Parathyroid adenoma (tissue), 2 donors: ENCODE measurements at regions not wholly inside any gene's neighbourhood (a gene's known extent, or its start where the extent isn't known, plus 50 kb on each side); places are given as distances from the start of the nearest gene placed in this dataset.
"Not testable (repeated sequence)": the region's sequence is repeated elsewhere in the genome, so short reads cannot be mapped to it uniquely, and the experiment has no call there.

ENCODE experiments used
- H2AFZ ChIP-seq: fragments of 300-600 bp; sonication (generic); one replicate; pipeline ENCODE4 v1.7.0; 2017; ENCODE audit warnings: antibody characterized with exemption, mild to moderate bottlenecking
- H3K27ac ChIP-seq: fragments of 300-600 bp; sonication (generic); one replicate; pipeline ENCODE4 v1.7.0; 2017
- H3K27me3 ChIP-seq: fragments of 300-600 bp; sonication (generic); one replicate; pipeline ENCODE4 v1.7.0; 2017; ENCODE audit warnings: low read length; ENCODE audit not compliant: control insufficient read depth, insufficient read depth
- H3K36me3 ChIP-seq: fragments of 300-600 bp; sonication (generic); one replicate; pipeline ENCODE4 v1.7.0; 2017; ENCODE audit warnings: low read length; ENCODE audit not compliant: control insufficient read depth, insufficient read depth
- H3K4me1 ChIP-seq: fragments of 300-600 bp; sonication (generic); one replicate; pipeline ENCODE4 v1.7.0; 2017; ENCODE audit warnings: control low read depth
- H3K4me2 ChIP-seq: fragments of 300-600 bp; sonication (generic); one replicate; pipeline ENCODE4 v1.7.0; 2017; ENCODE audit warnings: low read length
- H3K4me3 ChIP-seq: fragments of 300-600 bp; sonication (generic); one replicate; pipeline ENCODE4 v1.7.0; 2017; ENCODE audit warnings: low read depth, low read length
- H3K79me2 ChIP-seq: fragments of 300-600 bp; sonication (generic); one replicate; pipeline ENCODE4 v1.7.0; 2017; ENCODE audit warnings: control low read depth
- H3K9ac ChIP-seq: fragments of 300-600 bp; sonication (generic); one replicate; pipeline ENCODE4 v1.7.0; 2017; ENCODE audit warnings: mild to moderate bottlenecking
- H3K9me3 ChIP-seq: fragments of 300-600 bp; sonication (generic); one replicate; pipeline ENCODE4 v1.7.0; 2017; ENCODE audit warnings: low read length; ENCODE audit not compliant: control insufficient read depth
- TF ChIP-seq, protein P1 (sequence below): fragments of 300-600 bp; sonication (generic); IDR thresholded peaks from one replicate; pipeline ENCODE4 v1.7.0; 2017; ENCODE audit warnings: antibody characterized with exemption, mild to moderate bottlenecking
- donor health status: primary hyperparathyroidism.

DNA sequence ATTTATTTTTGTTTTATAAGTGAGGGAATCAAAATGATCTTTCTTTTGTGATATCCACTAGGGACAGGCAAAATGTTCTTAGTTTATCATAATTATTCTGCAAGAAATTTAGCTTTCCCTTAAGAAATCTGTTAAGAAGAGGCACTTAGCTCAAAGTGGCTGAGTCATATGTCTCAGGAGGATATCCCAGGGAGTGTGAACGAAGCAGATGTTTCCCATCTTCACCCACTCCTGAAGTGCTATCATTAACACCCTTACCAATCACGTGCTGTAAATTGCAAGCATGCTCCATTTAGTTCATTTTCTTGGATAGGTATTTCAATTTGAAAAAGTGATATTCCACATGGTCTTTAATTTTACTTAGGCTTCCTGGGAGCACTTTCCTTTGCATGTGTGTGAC is 774.3 kb upstream of the TMEFF2 start:
- Histone ChIP-seq H3K79me2 (no peaks in the 10 kb centered on the region), H3K9ac (no peak overlapping the region), H3K4me2 (no peak overlapping the region), H3K36me3 (no peaks in the 10 kb centered on the region), H3K9me3 (no peaks in the 10 kb centered on the region), H3K27me3 (no peaks in the 10 kb centered on the region), H3K4me1 (no peaks in the 10 kb centered on the region), H3K4me3 (no peak overlapping the region), H3K27ac (no peak overlapping the region), H2AFZ (no peak overlapping the region)
- TF ChIP-seq, protein P1, sequence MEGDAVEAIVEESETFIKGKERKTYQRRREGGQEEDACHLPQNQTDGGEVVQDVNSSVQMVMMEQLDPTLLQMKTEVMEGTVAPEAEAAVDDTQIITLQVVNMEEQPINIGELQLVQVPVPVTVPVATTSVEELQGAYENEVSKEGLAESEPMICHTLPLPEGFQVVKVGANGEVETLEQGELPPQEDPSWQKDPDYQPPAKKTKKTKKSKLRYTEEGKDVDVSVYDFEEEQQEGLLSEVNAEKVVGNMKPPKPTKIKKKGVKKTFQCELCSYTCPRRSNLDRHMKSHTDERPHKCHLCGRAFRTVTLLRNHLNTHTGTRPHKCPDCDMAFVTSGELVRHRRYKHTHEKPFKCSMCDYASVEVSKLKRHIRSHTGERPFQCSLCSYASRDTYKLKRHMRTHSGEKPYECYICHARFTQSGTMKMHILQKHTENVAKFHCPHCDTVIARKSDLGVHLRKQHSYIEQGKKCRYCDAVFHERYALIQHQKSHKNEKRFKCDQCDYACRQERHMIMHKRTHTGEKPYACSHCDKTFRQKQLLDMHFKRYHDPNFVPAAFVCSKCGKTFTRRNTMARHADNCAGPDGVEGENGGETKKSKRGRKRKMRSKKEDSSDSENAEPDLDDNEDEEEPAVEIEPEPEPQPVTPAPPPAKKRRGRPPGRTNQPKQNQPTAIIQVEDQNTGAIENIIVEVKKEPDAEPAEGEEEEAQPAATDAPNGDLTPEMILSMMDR: no peak

DNA sequence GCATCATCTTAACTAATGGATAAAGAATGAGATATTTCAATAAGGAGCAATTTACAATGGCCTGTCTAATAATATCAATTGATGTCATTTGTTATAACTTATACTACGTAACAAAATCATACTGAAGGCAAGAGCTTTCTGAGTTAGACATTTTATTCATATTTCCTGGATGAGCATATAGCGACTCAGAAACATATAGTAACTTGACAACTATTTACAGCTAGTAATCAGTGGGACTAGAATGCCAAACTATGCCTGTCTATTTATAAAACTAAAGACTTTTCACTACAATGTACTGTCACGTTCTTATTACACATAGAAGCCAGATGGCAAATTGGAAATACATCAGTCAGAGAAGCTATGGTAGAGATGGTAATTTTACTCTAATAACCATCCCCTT is 766.2 kb upstream of the TMEFF2 start:
- Histone ChIP-seq H3K27ac (no peak overlapping the region), H3K36me3 (no peaks in the 10 kb centered on the region), H3K9me3 (no peaks in the 10 kb centered on the region), H3K4me3 (no peak overlapping the region), H2AFZ (no peak overlapping the region), H3K27me3 (no peaks in the 10 kb centered on the region), H3K79me2 (no peaks in the 10 kb centered on the region), H3K4me1 (no peaks in the 10 kb centered on the region), H3K9ac (no peak overlapping the region), H3K4me2 (no peak overlapping the region)
- TF ChIP-seq, protein P1: no peak

GRCh38 chr2:192958615-192959014 is 763.9 kb upstream of the TMEFF2 start:
- H3K4me3 ChIP-seq, H2AFZ ChIP-seq, H3K4me2 ChIP-seq, H3K9ac ChIP-seq, H3K4me1 ChIP-seq, H3K27me3 ChIP-seq, H3K9me3 ChIP-seq, H3K36me3 ChIP-seq, H3K79me2 ChIP-seq, H3K27ac ChIP-seq: not testable (repeated sequence)

GRCh38 chr2:192957425-192957824 is 762.7 kb upstream of the TMEFF2 start:
- Histone ChIP-seq H3K27ac (no peak overlapping the region), H3K36me3 (no peaks in the 10 kb centered on the region), H3K9ac (no peak overlapping the region), H3K4me3 (no peak overlapping the region), H3K4me1 (no peaks in the 10 kb centered on the region), H3K4me2 (no peak overlapping the region), H3K79me2 (no peaks in the 10 kb centered on the region), H2AFZ (no peak overlapping the region), H3K9me3 (no peaks in the 10 kb centered on the region), H3K27me3 (no peaks in the 10 kb centered on the region)
- TF ChIP-seq, protein P1: no peak

GRCh38 chr2:192953116-192953515 is 758.4 kb upstream of the TMEFF2 start:
- Histone ChIP-seq H3K79me2 (no peaks in the 10 kb centered on the region), H3K4me3 (no peak overlapping the region), H3K4me2 (no peak overlapping the region), H3K9me3 (no peaks in the 10 kb centered on the region), H3K9ac (no peak overlapping the region), H3K27me3 (no peaks in the 10 kb centered on the region), H3K4me1 (no peaks in the 10 kb centered on the region), H3K36me3 (no peaks in the 10 kb centered on the region), H3K27ac (no peak overlapping the region), H2AFZ (no peak overlapping the region)
- TF ChIP-seq, protein P1: no peak
